HCT116 (cell line): ENCODE measurements at regions not wholly inside any gene's neighbourhood (a gene's known extent, or its start where the extent isn't known, plus 50 kb on each side); places are given as distances from the start of the nearest gene placed in this dataset.

Source experiments
- ATAC-seq: fragments of 200-7000 bp; cut with Tn5 transposase; 2 replicates; pipeline ENCODE4 v1.9.1; 2020; ENCODE audit warnings: mild to moderate bottlenecking, moderate library complexity
- BruUV-seq: library from RNA; stranded (reverse); fragments of 400-500 nt; replicated peaks from 2 replicates; lab custom pipeline; 2021; lab: Mats Ljungman, UMichigan
- CTCF ChIA-PET: fragments of 300-600 bp; sonication (Branson Sonifier 250); formaldehyde crosslinking; loops from one replicate; lab custom pipeline; 2021; ENCODE audit warnings: antibody characterized with exemption; lab: Charles Lee
- POLR2A ChIA-PET: fragments of 300-600, 350-600 bp; sonication (Branson Sonifier 250); formaldehyde crosslinking; loops from one replicate; lab custom pipeline; 2021; ENCODE audit warnings: antibody characterized with exemption; lab: Charles Lee
- RAD21 ChIA-PET, 2 experiments: fragments of 300-600 bp; sonication (Branson Sonifier 250); formaldehyde crosslinking; loops; one replicate each; lab custom pipeline; 2023; ENCODE audit warnings: low total read pairs in 2 of 2; ENCODE audit not compliant: uncharacterized antibody in 2 of 2, unreplicated experiment in 2 of 2, low non-redundant PET in 1 of 2; lab: Charles Lee
- DNase-seq: peaks from one replicate; pipeline ENCODE4 v3.0.0-alpha.2; 2010; ENCODE audit warnings: low read depth, low spot score
- H2AFZ ChIP-seq: fragments of 200-600 bp; shearing (Covaris generic), sonication (generic); 2 replicates; pipeline ENCODE4 v1.6.1; 2017; ENCODE audit warnings: low read depth, mixed run types, mixed read lengths, antibody characterized with exemption, low read length; ENCODE audit not compliant: poor library complexity, severe bottlenecking
- H3K27ac ChIP-seq: 2 replicates; pipeline ENCODE4 v1.5.1; 2012; ENCODE audit warnings: low read depth, low read length
- H3K27me3 ChIP-seq: fragments of 200-600 bp; sonication (generic); 2 replicates; pipeline ENCODE4 v1.6.1; 2016; ENCODE audit warnings: mixed run types, low read length, mixed read lengths; ENCODE audit not compliant: insufficient read depth
- H3K36me3 ChIP-seq, 2 experiments: fragments of 200-500 bp in 1 of 2; fragments of 200-600 bp in 1 of 2; sonication (Bioruptor generic) in 1 of 2; sonication (generic) in 1 of 2; 2 replicates each; pipeline versions ENCODE4 v1.5.1 to v1.6.1; 2014 to 2016; ENCODE audit warnings: low read length in 2 of 2, inconsistent platforms in 1 of 2, mixed read lengths in 1 of 2, mixed run types in 1 of 2; ENCODE audit not compliant: insufficient read depth in 2 of 2, control insufficient read depth in 1 of 2
- H3K4me1 ChIP-seq, 2 experiments: fragments of 200-600 bp in 1 of 2; sonication (generic) in 1 of 2; 2 replicates each; pipeline versions ENCODE4 v1.5.1 to v1.6.1; 2012 to 2017; ENCODE audit warnings: low read length in 2 of 2, inconsistent platforms in 1 of 2, mild to moderate bottlenecking in 1 of 2, mixed read lengths in 1 of 2, mixed run types in 1 of 2, moderate library complexity in 1 of 2; ENCODE audit not compliant: insufficient read depth in 2 of 2, control insufficient read depth in 1 of 2
- H3K4me2 ChIP-seq: fragments of 200-600 bp; sonication (generic); 2 replicates; pipeline ENCODE4 v1.6.1; 2017; ENCODE audit warnings: mixed run types, low read length, mixed read lengths
- H3K4me3 ChIP-seq, 2 experiments: fragments of 200-600 bp in 1 of 2; sonication (generic) in 1 of 2; replicated peaks in 1 of 2; 2 replicates each; pipeline ENCODE4 v1.5.1; 2011 to 2016; ENCODE audit warnings: low read length in 2 of 2, control low read depth in 1 of 2, low read depth in 1 of 2, mild to moderate bottlenecking in 1 of 2, mixed read lengths in 1 of 2, mixed run types in 1 of 2
- H3K79me2 ChIP-seq: fragments of 200-600 bp; sonication (generic); 2 replicates; pipeline ENCODE4 v1.6.1; 2017; ENCODE audit warnings: mild to moderate bottlenecking, mixed run types, low read length, moderate library complexity, mixed read lengths; ENCODE audit not compliant: insufficient read depth
- H3K9ac ChIP-seq: fragments of 200-600 bp; sonication (generic); 2 replicates; pipeline ENCODE4 v1.6.1; 2016; ENCODE audit warnings: low read length, mixed read lengths
- H3K9me2 ChIP-seq: fragments of 200-600 bp; sonication (generic), shearing (Covaris generic); 2 replicates; pipeline ENCODE4 v1.6.1; 2017; ENCODE audit warnings: mixed run types, mild to moderate bottlenecking, moderate library complexity; ENCODE audit not compliant: insufficient read depth
- H3K9me3 ChIP-seq, 2 experiments: fragments of 200-500 bp in 1 of 2; fragments of 200-600 bp in 1 of 2; sonication (Bioruptor generic) in 1 of 2; sonication (generic) in 1 of 2; 2 replicates each; pipeline ENCODE4 v1.6.1; 2014 to 2017; ENCODE audit warnings: low read length in 2 of 2, mixed read lengths in 2 of 2, inconsistent platforms in 1 of 2, low read depth in 1 of 2, mild to moderate bottlenecking in 1 of 2, mixed run types in 1 of 2, moderate library complexity in 1 of 2; ENCODE audit not compliant: control insufficient read depth in 1 of 2, insufficient read depth in 1 of 2
- H4K20me1 ChIP-seq: fragments of 200-600 bp; sonication (generic), shearing (Covaris generic); 2 replicates; pipeline ENCODE4 v1.6.1; 2017; ENCODE audit warnings: mixed run types, mild to moderate bottlenecking, moderate library complexity; ENCODE audit not compliant: insufficient read depth
- EZH2 ChIP-seq: fragments of 200-600 bp; sonication (generic); IDR thresholded peaks from 2 replicates; pipeline ENCODE4 v1.6.1; 2017; ENCODE audit warnings: antibody characterized with exemption, mixed run types
- RAD21 ChIP-seq: IDR thresholded peaks from 2 replicates; pipeline ENCODE4 v1.6.1; 2012; ENCODE audit warnings: low read depth, mild to moderate bottlenecking
- SIN3A ChIP-seq: IDR thresholded peaks from 2 replicates; pipeline ENCODE4 v1.6.1; 2012; ENCODE audit warnings: low read depth
- SP1 ChIP-seq: IDR thresholded peaks from 2 replicates; pipeline ENCODE4 v1.6.1; 2012; ENCODE audit warnings: low read depth
- SRF ChIP-seq: IDR thresholded peaks from 2 replicates; pipeline ENCODE4 v1.6.1; 2012; ENCODE audit warnings: low read depth
- YY1 ChIP-seq: IDR thresholded peaks from 2 replicates; pipeline ENCODE4 v1.6.1; 2011; ENCODE audit warnings: low read length, low read depth, moderate library complexity, mild to moderate bottlenecking; ENCODE audit not compliant: insufficient replicate concordance; ENCODE audit errors: extremely low read depth
- ZFX ChIP-seq: fragments of 450-650 bp; IDR thresholded peaks from 2 replicates; pipeline ENCODE4 v1.6.1; 2017
- ZNF274 ChIP-seq: fragments of 200-500 bp; sonication (Bioruptor generic); IDR thresholded peaks from 2 replicates; pipeline ENCODE4 v1.6.1; 2014; ENCODE audit warnings: mild to moderate bottlenecking, low read depth, low read length, inconsistent platforms
- intact Hi-C: fragments of 100-400 bp; cut with micrococcal nuclease; formaldehyde crosslinking; loops from 2 replicates; pipeline ENCODE4 v1.10.0; 2022
- TF ChIP-seq, protein P1 (sequence below): IDR thresholded peaks from 2 replicates; pipeline ENCODE4 v1.6.1; 2012; ENCODE audit warnings: low read depth
- TF ChIP-seq, protein P2 (sequence below), 3 experiments: fragments of 200-600 bp in 1 of 3; sonication (generic) in 1 of 3; IDR thresholded peaks in 2 of 3; conservative IDR thresholded peaks in 1 of 3; 2 replicates each; pipeline ENCODE4 v1.5.1; 2012 to 2017; ENCODE audit warnings: low read depth in 2 of 3, low read length in 2 of 3, antibody characterized with exemption in 1 of 3, borderline replicate concordance in 1 of 3, control low read depth in 1 of 3, mild to moderate bottlenecking in 1 of 3, mixed read lengths in 1 of 3, mixed run types in 1 of 3, moderate library complexity in 1 of 3; ENCODE audit not compliant: insufficient read depth in 1 of 3

DNA sequence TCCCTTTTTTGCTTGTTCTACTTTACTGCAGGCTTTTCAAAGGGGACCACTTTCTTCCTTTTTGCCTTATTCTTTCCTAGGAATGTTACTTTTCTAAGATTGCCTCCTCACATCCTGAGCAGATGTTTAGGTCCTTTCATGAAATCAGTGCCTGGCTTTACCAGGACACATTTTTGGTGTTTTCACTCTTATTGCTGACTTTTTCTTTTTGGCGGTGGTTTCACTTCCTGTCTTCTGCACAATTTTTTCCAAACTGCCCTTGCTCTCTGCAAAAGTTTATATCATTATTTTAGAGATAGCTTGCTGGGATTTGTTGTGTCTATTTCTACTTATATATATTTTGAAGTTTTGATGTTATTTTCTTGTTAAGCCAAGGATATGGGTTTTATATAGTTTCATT is 332.2 kb upstream of the MTPN start:
- Histone ChIP-seq H3K27me3 (no peaks in the 10 kb centered on the region), H3K9ac (no peak overlapping the region), H3K36me3 (no peaks in the 10 kb centered on the region), H3K4me1 (no peaks in the 10 kb centered on the region), H3K27ac (no peak overlapping the region)
- BruUV-seq = no TSS peak
- RAD21 ChIA-PET = no interaction called here
- DNase-seq = no peak
- TF ChIP-seq EZH2 (no peak), SIN3A (no peak), ZNF274 (no peak), RAD21 (no peak), SRF (no peak)
- TF ChIP-seq, protein P1, sequence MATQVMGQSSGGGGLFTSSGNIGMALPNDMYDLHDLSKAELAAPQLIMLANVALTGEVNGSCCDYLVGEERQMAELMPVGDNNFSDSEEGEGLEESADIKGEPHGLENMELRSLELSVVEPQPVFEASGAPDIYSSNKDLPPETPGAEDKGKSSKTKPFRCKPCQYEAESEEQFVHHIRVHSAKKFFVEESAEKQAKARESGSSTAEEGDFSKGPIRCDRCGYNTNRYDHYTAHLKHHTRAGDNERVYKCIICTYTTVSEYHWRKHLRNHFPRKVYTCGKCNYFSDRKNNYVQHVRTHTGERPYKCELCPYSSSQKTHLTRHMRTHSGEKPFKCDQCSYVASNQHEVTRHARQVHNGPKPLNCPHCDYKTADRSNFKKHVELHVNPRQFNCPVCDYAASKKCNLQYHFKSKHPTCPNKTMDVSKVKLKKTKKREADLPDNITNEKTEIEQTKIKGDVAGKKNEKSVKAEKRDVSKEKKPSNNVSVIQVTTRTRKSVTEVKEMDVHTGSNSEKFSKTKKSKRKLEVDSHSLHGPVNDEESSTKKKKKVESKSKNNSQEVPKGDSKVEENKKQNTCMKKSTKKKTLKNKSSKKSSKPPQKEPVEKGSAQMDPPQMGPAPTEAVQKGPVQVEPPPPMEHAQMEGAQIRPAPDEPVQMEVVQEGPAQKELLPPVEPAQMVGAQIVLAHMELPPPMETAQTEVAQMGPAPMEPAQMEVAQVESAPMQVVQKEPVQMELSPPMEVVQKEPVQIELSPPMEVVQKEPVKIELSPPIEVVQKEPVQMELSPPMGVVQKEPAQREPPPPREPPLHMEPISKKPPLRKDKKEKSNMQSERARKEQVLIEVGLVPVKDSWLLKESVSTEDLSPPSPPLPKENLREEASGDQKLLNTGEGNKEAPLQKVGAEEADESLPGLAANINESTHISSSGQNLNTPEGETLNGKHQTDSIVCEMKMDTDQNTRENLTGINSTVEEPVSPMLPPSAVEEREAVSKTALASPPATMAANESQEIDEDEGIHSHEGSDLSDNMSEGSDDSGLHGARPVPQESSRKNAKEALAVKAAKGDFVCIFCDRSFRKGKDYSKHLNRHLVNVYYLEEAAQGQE = no peak
- TF ChIP-seq, all 23 proteins: peak for 0
- Histone ChIP-seq H2AFZ (no peak overlapping the region), H3K4me3 (no peak overlapping the region), H3K4me2 (no peak overlapping the region), H4K20me1 (no peaks in the 10 kb centered on the region), H3K9me2 (no peaks in the 10 kb centered on the region), H3K79me2 (no peaks in the 10 kb centered on the region), H3K9me3 (no peaks in the 10 kb centered on the region)
- ChIA-PET CTCF (no interaction called here), POLR2A (no interaction called here)
- intact Hi-C loops = no loop called here
- no peak for ATAC-seq

DNA sequence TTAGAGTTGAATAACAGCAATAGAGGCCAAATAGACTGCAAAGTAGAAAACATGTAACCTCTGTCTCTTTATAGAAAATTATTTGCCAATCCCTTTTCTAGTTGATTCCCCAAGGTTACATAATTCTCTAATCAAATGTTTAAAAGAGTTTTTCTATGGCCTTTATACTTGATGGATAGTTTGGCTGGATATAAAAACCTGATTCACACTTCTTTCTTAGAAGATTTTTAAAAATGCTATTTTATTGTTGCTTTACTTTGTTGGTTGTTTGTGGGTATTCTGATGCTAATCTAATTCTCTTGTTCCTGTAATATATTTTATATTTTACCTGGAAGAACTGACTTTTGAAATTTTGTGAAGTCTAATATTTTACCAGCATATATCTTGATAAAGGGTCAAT is 331.1 kb upstream of the MTPN start:
- Histone ChIP-seq H3K4me3 (no peak overlapping the region), H2AFZ (no peak overlapping the region), H3K9me2 (no peaks in the 10 kb centered on the region), H3K4me1 (no peaks in the 10 kb centered on the region), H3K36me3 (no peaks in the 10 kb centered on the region), H3K27me3 (no peaks in the 10 kb centered on the region), H3K79me2 (no peaks in the 10 kb centered on the region), H4K20me1 (no peaks in the 10 kb centered on the region), H3K27ac (no peak overlapping the region), H3K4me2 (no peak overlapping the region), H3K9me3 (no peaks in the 10 kb centered on the region), H3K9ac (no peak overlapping the region)
- POLR2A ChIA-PET = no interaction called here
- no peak for DNase-seq
- ATAC-seq = no peak
- RAD21 ChIA-PET = no interaction called here
- CTCF ChIA-PET = no interaction called here
- intact Hi-C loops = no loop called here
- BruUV-seq = no TSS peak
- TF ChIP-seq SRF (no peak), EZH2 (no peak), SIN3A (no peak), ZFX (no peak), RAD21 (no peak), YY1 (no peak), SP1 (no peak)
- TF ChIP-seq, protein P2, sequence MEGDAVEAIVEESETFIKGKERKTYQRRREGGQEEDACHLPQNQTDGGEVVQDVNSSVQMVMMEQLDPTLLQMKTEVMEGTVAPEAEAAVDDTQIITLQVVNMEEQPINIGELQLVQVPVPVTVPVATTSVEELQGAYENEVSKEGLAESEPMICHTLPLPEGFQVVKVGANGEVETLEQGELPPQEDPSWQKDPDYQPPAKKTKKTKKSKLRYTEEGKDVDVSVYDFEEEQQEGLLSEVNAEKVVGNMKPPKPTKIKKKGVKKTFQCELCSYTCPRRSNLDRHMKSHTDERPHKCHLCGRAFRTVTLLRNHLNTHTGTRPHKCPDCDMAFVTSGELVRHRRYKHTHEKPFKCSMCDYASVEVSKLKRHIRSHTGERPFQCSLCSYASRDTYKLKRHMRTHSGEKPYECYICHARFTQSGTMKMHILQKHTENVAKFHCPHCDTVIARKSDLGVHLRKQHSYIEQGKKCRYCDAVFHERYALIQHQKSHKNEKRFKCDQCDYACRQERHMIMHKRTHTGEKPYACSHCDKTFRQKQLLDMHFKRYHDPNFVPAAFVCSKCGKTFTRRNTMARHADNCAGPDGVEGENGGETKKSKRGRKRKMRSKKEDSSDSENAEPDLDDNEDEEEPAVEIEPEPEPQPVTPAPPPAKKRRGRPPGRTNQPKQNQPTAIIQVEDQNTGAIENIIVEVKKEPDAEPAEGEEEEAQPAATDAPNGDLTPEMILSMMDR (IDR thresholded peaks at IDR 0.05 in 2 of 3, conservative IDR thresholded peaks at IDR 0.05 in 1 of 3; ENCODE audit: borderline replicate concordance in 1 of 3, insufficient read depth in 1 of 3, low read depth in 2 of 3, low read length in 2 of 3) = no peak
- TF ChIP-seq, protein P1 = no peak
